Panc1 (cell line): ENCODE measurements at regions not wholly inside any gene's neighbourhood (a gene's known extent, or its start where the extent isn't known, plus 50 kb on each side); places are given as distances from the start of the nearest gene placed in this dataset.

ENCODE experiments used
- ATAC-seq: fragments of 200-7000 bp; cut with Tn5 transposase; 2 replicates; pipeline ENCODE4 v1.9.1; 2020; ENCODE audit warnings: mild to moderate bottlenecking, moderate library complexity
- BruUV-seq: library from RNA; stranded (reverse); fragments of 400-500 nt; replicated peaks from 2 replicates; lab custom pipeline; 2021; lab: Mats Ljungman, UMichigan
- CTCF ChIA-PET: fragments of 300-600 bp; sonication (Branson Sonifier 250); formaldehyde crosslinking; loops from one replicate; lab custom pipeline; 2022; ENCODE audit warnings: antibody characterized with exemption; lab: Charles Lee
- POLR2A ChIA-PET: fragments of 300-600 bp; sonication (Branson Sonifier 250); formaldehyde crosslinking; loops from one replicate; lab custom pipeline; 2022; ENCODE audit warnings: antibody characterized with exemption; lab: Charles Lee
- DNase-seq: peaks from one replicate; pipeline ENCODE4 v3.0.0-alpha.2; 2010; ENCODE audit warnings: low read depth, low spot score
- H3K27ac ChIP-seq: 2 replicates; pipeline ENCODE4 v1.5.1; 2011; ENCODE audit warnings: mild to moderate bottlenecking, low read length, inconsistent platforms
- H3K27me3 ChIP-seq: fragments of 200-500 bp; sonication (Bioruptor generic); 2 replicates; pipeline ENCODE4 v1.6.0; 2014; ENCODE audit warnings: low read length, inconsistent platforms; ENCODE audit not compliant: control insufficient read depth, insufficient read depth
- H3K36me3 ChIP-seq: fragments of 200-500 bp; sonication (Bioruptor generic); 2 replicates; pipeline ENCODE4 v1.5.1; 2014; ENCODE audit warnings: inconsistent platforms, mild to moderate bottlenecking, low read length, moderate library complexity; ENCODE audit not compliant: control insufficient read depth, insufficient read depth
- H3K4me1 ChIP-seq: 2 replicates; pipeline ENCODE4 v1.5.1; 2011; ENCODE audit warnings: inconsistent platforms, mild to moderate bottlenecking, low read length, moderate library complexity; ENCODE audit not compliant: control insufficient read depth, insufficient read depth
- H3K4me3 ChIP-seq, 2 experiments: 2 replicates each; pipeline ENCODE4 v1.5.1; 2011 to 2012; ENCODE audit warnings: low read depth in 2 of 2, low read length in 2 of 2, mild to moderate bottlenecking in 2 of 2, inconsistent platforms in 1 of 2, moderate library complexity in 1 of 2
- H3K9me3 ChIP-seq: fragments of 200-500 bp; sonication (Bioruptor generic); 2 replicates; pipeline ENCODE4 v1.5.1; 2014; ENCODE audit warnings: low read depth, mild to moderate bottlenecking, inconsistent platforms, low read length, moderate library complexity; ENCODE audit not compliant: control insufficient read depth, insufficient read depth
- POLR2AphosphoS5 ChIP-seq: IDR thresholded peaks from 2 replicates; pipeline ENCODE4 v1.6.1; 2012; ENCODE audit warnings: mild to moderate bottlenecking, low read depth, low read length, moderate library complexity
- SIN3A ChIP-seq: IDR thresholded peaks from 2 replicates; pipeline ENCODE4 v1.6.1; 2012; ENCODE audit warnings: low read depth, mild to moderate bottlenecking, low read length, moderate library complexity, borderline replicate concordance; ENCODE audit not compliant: insufficient read depth
- TCF7L2 ChIP-seq: IDR thresholded peaks from 2 replicates; pipeline ENCODE4 v1.6.1; 2011; ENCODE audit warnings: mild to moderate bottlenecking, low read depth, low read length, inconsistent platforms
- in situ Hi-C: cut with HindIII; loops from 2 replicates; pipeline ENCODE4 v1.10.0; 2016; ENCODE audit warnings: low sequenced_read_pairs, low pct_unique_long_range_greater_than_20kb
- intact Hi-C: fragments of 100-400 bp; cut with micrococcal nuclease; formaldehyde crosslinking; loops from one replicate; pipeline ENCODE4 v1.10.0; 2022; ENCODE audit not compliant: unreplicated experiment
- TF ChIP-seq, protein P1 (sequence below), 2 experiments: IDR thresholded peaks; 2 replicates each; pipeline ENCODE4 v1.6.1; 2011 to 2012; ENCODE audit warnings: low read depth in 2 of 2, control low read depth in 1 of 2, low read length in 1 of 2, mild to moderate bottlenecking in 1 of 2, moderate library complexity in 1 of 2; ENCODE audit not compliant: insufficient read depth in 1 of 2
- TF ChIP-seq, protein P2 (sequence below): fragments of 450-650 bp; IDR thresholded peaks from 2 replicates; pipeline ENCODE4 v1.5.1; 2017; ENCODE audit warnings: mild to moderate bottlenecking

DNA sequence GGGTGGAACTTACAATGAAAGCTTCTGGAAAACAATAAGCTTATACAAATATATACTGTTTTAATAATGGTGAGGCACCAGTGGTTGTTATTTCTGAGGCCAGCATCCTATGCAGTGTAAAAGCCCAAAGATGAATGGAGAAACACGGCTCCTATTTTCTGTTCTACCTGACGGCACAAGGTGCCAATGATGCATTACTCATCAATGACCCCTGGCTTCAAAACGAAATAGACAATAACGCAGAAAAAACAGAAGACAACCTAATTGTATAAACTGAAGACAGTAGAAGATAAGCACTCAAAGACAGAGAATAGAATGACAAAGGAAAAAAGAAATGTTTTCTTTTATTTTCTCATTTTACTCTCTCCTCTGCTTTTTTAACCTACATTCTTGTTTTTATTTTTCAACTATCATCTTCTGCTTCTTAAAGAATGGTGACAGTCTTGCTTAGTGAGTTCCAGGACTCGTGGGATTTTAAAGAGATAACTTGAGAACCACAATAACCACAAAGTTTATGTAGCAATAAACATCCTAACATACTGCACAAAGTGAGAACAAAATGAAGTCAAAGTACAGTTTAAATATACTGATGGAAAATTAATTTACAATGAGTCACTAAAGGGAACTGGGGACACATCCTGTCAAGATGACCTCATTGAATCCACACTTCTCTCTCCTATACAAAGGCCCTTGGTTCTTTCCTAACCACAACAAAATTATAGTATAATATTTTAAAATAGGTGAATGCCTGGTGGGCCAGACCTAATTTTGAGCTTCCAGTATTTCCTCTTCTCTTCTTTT, 169.8 kb downstream of the BTC start:
- Histone ChIP-seq H3K27ac (no peak overlapping the region), H3K4me1 (no peaks in the 10 kb centered on the region), H3K4me3 (no peak overlapping the region), H3K36me3 (no peaks in the 10 kb centered on the region), H3K9me3 (no peaks in the 10 kb centered on the region), H3K27me3 (no peaks in the 10 kb centered on the region)
- DNase-seq (peak; percentile 70), ATAC-seq (peak; percentile 93)
- in situ Hi-C loops, result no loop called here
- CTCF ChIA-PET, result no interaction called here
- POLR2A ChIA-PET, result no interaction called here
- BruUV-seq, result no TSS peak
- no peak for TF ChIP-seq POLR2AphosphoS5
- no peak for TF ChIP-seq TCF7L2
- TF ChIP-seq, protein P1, sequence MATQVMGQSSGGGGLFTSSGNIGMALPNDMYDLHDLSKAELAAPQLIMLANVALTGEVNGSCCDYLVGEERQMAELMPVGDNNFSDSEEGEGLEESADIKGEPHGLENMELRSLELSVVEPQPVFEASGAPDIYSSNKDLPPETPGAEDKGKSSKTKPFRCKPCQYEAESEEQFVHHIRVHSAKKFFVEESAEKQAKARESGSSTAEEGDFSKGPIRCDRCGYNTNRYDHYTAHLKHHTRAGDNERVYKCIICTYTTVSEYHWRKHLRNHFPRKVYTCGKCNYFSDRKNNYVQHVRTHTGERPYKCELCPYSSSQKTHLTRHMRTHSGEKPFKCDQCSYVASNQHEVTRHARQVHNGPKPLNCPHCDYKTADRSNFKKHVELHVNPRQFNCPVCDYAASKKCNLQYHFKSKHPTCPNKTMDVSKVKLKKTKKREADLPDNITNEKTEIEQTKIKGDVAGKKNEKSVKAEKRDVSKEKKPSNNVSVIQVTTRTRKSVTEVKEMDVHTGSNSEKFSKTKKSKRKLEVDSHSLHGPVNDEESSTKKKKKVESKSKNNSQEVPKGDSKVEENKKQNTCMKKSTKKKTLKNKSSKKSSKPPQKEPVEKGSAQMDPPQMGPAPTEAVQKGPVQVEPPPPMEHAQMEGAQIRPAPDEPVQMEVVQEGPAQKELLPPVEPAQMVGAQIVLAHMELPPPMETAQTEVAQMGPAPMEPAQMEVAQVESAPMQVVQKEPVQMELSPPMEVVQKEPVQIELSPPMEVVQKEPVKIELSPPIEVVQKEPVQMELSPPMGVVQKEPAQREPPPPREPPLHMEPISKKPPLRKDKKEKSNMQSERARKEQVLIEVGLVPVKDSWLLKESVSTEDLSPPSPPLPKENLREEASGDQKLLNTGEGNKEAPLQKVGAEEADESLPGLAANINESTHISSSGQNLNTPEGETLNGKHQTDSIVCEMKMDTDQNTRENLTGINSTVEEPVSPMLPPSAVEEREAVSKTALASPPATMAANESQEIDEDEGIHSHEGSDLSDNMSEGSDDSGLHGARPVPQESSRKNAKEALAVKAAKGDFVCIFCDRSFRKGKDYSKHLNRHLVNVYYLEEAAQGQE (IDR thresholded peaks at IDR 0.05; ENCODE audit: insufficient read depth in 1 of 2, low read depth in 2 of 2, low read length in 1 of 2), result no peak
- no peak for TF ChIP-seq SIN3A
- TF ChIP-seq, protein P2, sequence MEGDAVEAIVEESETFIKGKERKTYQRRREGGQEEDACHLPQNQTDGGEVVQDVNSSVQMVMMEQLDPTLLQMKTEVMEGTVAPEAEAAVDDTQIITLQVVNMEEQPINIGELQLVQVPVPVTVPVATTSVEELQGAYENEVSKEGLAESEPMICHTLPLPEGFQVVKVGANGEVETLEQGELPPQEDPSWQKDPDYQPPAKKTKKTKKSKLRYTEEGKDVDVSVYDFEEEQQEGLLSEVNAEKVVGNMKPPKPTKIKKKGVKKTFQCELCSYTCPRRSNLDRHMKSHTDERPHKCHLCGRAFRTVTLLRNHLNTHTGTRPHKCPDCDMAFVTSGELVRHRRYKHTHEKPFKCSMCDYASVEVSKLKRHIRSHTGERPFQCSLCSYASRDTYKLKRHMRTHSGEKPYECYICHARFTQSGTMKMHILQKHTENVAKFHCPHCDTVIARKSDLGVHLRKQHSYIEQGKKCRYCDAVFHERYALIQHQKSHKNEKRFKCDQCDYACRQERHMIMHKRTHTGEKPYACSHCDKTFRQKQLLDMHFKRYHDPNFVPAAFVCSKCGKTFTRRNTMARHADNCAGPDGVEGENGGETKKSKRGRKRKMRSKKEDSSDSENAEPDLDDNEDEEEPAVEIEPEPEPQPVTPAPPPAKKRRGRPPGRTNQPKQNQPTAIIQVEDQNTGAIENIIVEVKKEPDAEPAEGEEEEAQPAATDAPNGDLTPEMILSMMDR, result no peak
- intact Hi-C loops, result no loop called here

- POLR2A ChIA-PET, result interaction anchor here (0.6 kb wide), 1 partner anchor 251 kb away, joined by 9 read pairs; no protein-coding TSS in a partner anchor
- no peak overlapping the region for H3K27ac ChIP-seq
Measured at GRCh38 chr4:74625981-74626380, 168.3 kb downstream of the BTC start.

More at GRCh38 chr4:74625981-74626380, 168.3 kb downstream of the BTC start:
- intact Hi-C loops (no loop called here), in situ Hi-C loops (no loop called here)
- CTCF ChIA-PET, result no interaction called here
- H3K4me1 ChIP-seq, result no peaks in the 10 kb centered on the region
- no peaks in the 10 kb centered on the region for H3K36me3 ChIP-seq
- no peak overlapping the region for H3K4me3 ChIP-seq
- BruUV-seq, result no TSS peak
- H3K27me3 ChIP-seq, result no peaks in the 10 kb centered on the region
- TF ChIP-seq, protein P1 (IDR thresholded peaks at IDR 0.05; ENCODE audit: insufficient read depth in 1 of 2, low read depth in 2 of 2, low read length in 1 of 2), result no peak
- TF ChIP-seq TCF7L2 (no peak), SIN3A (no peak)
- TF ChIP-seq, protein P2, result no peak
- ATAC-seq (no peak), DNase-seq (no peak)
- H3K9me3 ChIP-seq, result no peaks in the 10 kb centered on the region
